HG03575 (cell line): ENCODE measurements at regions not wholly inside any gene's neighbourhood (a gene's known extent, or its start where the extent isn't known, plus 50 kb on each side); places are given as distances from the start of the nearest gene placed in this dataset.
"Not testable (repeated sequence)": the region's sequence is repeated elsewhere in the genome, so short reads cannot be mapped to it uniquely, and the experiment has no call there.

Experiments used
- ATAC-seq: cut with Tn5 transposase; IDR thresholded peaks from one replicate; pipeline ENCODE4 v1.9.1; 2021; ENCODE audit not compliant: unreplicated experiment, insufficient number of reproducible peaks, low FRiP score; ENCODE audit errors: extremely low read depth

DNA sequence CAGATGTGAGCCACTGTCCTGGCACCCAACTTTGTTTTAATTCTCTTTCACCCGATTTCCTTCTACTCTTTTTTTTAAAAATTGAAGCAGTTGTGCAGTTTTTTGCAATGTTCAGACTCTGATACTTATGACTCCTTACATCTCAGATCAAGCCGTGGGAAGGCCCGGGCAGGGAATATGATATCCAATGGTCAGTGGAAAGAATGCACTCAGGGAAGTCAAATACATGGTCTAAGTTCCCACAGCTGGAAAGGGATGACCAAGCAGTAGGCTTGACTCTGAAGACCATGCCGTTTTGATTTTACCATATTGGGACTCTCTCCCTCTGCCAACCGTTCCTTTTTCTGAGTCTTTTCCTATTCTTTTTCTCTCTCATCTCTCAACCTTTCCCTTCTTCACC is 157.2 kb downstream of the RPLP1 start:
- ATAC-seq, result no peak

DNA sequence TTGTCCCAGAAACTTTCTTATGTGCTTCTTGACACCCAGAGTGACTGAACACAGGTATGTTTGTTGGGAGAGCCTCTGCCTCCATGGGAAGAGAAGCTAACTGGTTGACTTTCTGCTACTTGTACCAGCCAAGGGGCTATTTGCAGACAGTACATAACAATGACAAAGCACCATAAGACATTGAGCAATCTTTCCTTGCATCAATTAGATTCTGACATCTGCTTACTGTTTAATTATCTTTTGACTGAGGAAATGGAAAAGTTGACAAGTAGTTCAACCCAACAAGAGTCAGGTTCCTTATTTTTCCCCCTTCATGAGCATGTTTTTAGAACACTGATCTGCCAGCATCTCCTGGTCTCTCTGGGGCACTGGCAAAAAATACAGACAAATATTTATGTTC is 157.7 kb downstream of the RPLP1 start:
- no peak for ATAC-seq

DNA sequence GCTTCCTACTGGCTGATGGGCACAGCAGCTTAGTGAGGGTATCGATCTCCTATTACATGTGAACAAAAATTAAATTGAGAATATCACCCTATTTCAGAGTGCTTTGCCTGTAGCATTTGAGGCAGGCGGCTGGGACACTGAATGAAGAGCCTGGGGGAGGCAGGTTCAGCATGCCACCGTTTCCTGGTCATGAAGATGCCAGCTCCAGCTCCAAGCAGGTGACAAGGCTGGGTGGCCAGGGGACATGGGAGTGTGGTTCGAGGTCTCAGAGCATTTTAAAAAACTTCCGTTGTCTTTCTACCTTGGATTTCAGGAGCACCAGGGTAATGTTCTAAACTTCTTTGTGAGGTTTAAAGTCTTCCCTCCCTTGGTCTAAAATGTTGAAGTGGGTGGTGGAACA is 158.2 kb downstream of the RPLP1 start:
- no peak for ATAC-seq

DNA sequence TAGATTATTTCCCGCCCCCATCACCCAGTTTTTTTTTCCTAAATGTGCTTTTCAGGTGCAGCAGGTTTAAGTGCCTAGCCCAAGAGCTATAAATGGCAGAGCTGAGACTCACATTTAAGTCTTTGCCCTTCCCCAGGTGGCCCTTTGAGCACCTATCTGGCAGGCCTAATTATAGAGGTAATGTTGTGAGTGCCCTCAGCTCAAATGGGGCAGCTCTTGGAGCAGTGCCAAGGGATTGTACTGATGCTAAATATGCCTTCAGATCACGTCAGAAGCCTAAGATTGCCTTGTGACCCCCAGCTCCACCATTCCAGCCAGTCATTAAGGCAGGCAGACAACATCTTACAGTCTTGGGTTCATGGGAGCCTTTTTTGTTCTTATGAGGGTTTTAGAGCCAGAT is 159.5 kb downstream of the RPLP1 start:
- no peak for ATAC-seq

GRCh38 chr15:69613182-69613581 is 160.6 kb downstream of the RPLP1 start:
- no peak for ATAC-seq

- ATAC-seq, result no peak
These were observed 161.4 kb downstream of the RPLP1 start for GRCh38 chr15:69613988-69614387.

- ATAC-seq, result no peak
These were observed 163.1 kb downstream of the RPLP1 start for GRCh38 chr15:69615736-69616135.

DNA sequence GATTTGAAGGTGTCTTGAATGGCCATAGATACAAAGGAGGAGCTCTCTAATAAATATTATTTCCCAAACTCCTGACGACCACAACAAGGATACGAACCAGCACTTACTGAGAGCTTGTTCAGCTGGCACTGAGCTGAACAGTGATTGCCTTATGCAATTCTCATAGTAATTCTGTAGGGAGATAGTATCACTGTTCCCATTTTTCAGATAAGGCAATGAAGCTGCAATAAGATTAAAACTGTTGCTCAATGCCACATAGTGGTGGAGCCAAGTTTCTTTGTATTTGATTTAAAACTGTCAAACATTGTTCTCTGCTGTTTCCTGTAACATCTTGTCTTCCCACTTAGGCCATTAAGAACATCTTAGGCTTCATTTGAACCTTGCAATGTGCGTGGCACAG is 163.9 kb downstream of the RPLP1 start:
- ATAC-seq, result no peak

GRCh38 chr15:69617144-69617543 is 164.5 kb downstream of the RPLP1 start:
- not testable (repeated sequence) for ATAC-seq

GRCh38 chr15:69623392-69624154 is 171.0 kb downstream of the RPLP1 start:
- no peak for ATAC-seq

DNA sequence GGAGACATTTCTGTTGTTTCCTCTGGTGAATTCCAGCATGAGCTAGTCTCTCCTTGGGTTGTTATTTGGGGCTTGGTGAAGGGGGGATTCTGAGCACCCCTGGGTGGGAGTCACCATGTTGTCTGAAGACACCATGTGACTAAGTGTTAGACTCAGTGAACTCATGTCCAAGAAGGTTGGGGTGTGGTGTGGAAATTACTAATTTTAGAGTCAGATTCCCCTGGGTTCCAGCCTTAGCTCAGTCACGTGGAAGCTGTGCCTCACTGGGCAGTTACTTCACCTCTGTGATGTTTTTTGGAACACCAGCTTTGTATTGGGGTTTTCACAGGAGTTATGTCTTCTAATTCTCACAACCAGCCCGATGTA is 171.5 kb downstream of the RPLP1 start:
- ATAC-seq, result no peak

DNA sequence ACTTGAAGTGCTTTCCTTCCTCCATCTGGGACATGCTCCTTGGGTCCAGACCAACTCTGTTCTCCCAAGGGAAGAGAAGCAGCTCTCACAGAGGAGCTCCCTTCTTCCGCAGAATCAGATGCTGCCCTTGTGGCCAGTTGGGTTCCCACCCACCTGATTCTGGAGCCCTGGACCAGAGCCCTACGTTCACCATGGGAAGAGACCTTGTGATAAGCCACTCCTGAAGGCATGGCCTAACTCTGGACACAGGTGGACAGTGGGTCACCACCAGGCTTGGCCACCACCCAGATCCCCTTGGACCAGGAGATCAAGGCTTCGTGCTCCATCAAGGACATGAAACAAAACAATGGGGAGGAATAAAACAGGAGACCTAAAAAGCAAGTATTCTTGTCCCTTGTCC is 172.2 kb downstream of the RPLP1 start:
- ATAC-seq, result no peak

DNA sequence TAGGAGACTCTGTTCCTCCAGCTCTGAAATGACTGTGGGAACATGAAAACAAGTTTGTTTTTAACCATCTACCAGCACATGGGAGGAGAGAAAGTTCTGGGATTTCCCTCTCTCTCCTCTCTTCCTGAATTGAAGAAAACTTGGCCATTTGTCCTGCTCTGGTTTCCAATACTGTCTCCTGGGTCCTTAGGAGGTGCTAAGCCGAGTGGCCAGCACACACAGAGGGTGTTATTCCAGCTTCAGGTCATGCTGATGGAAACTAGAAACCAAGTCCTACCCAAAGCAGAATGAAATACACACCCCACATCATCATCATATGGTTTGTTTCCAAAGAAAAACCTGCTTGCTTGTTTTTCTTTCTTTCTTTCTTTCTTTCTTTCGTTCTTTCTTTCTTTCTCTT is 172.7 kb downstream of the RPLP1 start:
- ATAC-seq, result no peak

DNA sequence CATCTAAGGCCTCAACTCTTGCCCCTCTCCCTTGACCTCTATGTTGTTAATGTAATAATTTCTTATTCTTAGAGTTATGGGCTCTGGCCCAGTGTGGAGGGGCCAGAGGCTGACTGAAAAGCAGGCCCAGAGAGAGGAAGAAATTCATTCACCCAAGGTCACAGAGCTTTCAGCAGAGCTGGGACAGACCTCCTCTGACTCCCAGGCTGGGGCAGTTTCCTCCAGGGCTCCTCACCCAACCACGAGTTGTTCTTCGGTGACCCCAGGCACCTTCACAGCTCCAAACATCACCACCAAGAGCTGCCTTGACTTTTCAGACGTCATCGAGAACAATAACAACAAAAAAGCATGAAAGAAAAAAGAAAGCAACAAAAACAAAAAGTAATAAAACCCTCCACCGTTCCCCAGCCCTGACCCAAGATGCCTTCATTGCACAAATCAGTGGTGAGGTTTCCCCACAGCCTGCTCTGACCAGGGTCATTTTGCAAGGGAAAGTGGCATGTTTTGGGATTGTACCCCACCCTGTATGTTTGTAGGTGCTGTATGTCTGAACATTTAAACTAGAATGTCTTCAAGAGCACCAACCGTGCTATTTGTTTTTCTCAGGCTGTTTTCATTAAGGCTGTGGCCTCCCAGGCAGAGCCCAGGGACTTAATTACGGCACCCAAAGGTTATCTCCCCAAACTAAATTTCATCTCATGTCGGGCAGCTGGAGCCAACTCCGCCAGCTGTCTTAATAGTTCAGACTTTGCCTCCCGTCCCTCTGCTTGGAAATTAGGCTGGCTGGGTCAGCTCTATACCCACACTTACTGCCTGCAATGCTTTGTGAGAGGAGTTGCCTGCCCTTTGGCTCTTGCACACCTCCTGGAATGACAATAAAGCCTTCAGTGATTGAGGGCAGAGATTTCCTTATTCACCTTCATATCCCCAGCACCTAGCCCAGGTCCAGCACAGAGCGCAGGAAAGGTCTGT is 173.8 kb downstream of the RPLP1 start:
- no peak for ATAC-seq

GRCh38 chr15:69627548-69628158 is 175.0 kb downstream of the RPLP1 start:
- no peak for ATAC-seq

- ATAC-seq, result no peak
These were observed 175.9 kb downstream of the RPLP1 start for GRCh38 chr15:69628256-69629093.

GRCh38 chr15:69629631-69630161 is 177.1 kb downstream of the RPLP1 start:
- no peak for ATAC-seq

GRCh38 chr15:69631005-69631404 is 178.4 kb downstream of the RPLP1 start:
- no peak for ATAC-seq

- no peak for ATAC-seq
These were observed 179.4 kb downstream of the RPLP1 start for GRCh38 chr15:69631978-69632377.
